Upper lobe of right lung (tissue), 1 donor: ENCODE measurements at regions not wholly inside any gene's neighbourhood (a gene's known extent, or its start where the extent isn't known, plus 50 kb on each side); places are given as distances from the start of the nearest gene placed in this dataset.
"Not testable (repeated sequence)": the region's sequence is repeated elsewhere in the genome, so short reads cannot be mapped to it uniquely, and the experiment has no call there.

Source experiments
- ATAC-seq: fragments of 200-7000 bp; cut with Tn5 transposase; one replicate; pipeline ENCODE4 v1.9.1; 2020; ENCODE audit warnings: mild to moderate bottlenecking, moderate library complexity
- DNase-seq: peaks from one replicate; pipeline ENCODE4 v3.0.0-alpha.2; 2020
- H3K27ac ChIP-seq: fragments of 200-600 bp; one replicate; pipeline ENCODE4 v1.8.0; 2022
- H3K27me3 ChIP-seq: fragments of 200-600 bp; one replicate; pipeline ENCODE4 v1.8.0; 2022; ENCODE audit warnings: mild to moderate bottlenecking
- H3K36me3 ChIP-seq: fragments of 200-600 bp; one replicate; pipeline ENCODE4 v1.8.0; 2022
- H3K4me1 ChIP-seq: fragments of 200-600 bp; one replicate; pipeline ENCODE4 v1.8.0; 2022
- H3K4me3 ChIP-seq: fragments of 200-600 bp; one replicate; pipeline ENCODE4 v1.8.0; 2022; ENCODE audit warnings: mild to moderate bottlenecking
- H3K9me3 ChIP-seq: fragments of 200-600 bp; one replicate; pipeline ENCODE4 v1.8.0; 2022
- CTCF ChIP-seq: fragments of 200-600 bp; IDR thresholded peaks from one replicate; pipeline ENCODE4 v1.8.0; 2022; ENCODE audit warnings: antibody characterized with exemption
- intact Hi-C: fragments of 100-400 bp; cut with DNase I; formaldehyde crosslinking; loops from one replicate; pipeline ENCODE4 v1.11.0; 2022
- donor health status: DM: no; HTN: yes; CAD: no; lungs with severe emphysema.

GRCh38 chr19:22515435-22515834 is 93.3 kb upstream of the ZNF98 start:
- H3K36me3 ChIP-seq: no peaks in the 10 kb centered on the region
- ATAC-seq (no peak), DNase-seq (peak; percentile 15)
- TF ChIP-seq CTCF: no peak
- no peak overlapping the region for H3K27ac ChIP-seq
- H3K9me3 ChIP-seq: no peaks in the 10 kb centered on the region
- no peak overlapping the region for H3K4me3 ChIP-seq
- no peaks in the 10 kb centered on the region for H3K27me3 ChIP-seq
- intact Hi-C loops: no loop called here
- H3K4me1 ChIP-seq: no peaks in the 10 kb centered on the region

- intact Hi-C loops: no loop called here
- no peak for ATAC-seq
- no peak for TF ChIP-seq CTCF
- H3K4me1 ChIP-seq: no peaks in the 10 kb centered on the region
- H3K9me3 ChIP-seq: peaks cover 8% of the 10 kb centered on the region
- no peak overlapping the region for H3K4me3 ChIP-seq
- H3K27me3 ChIP-seq: no peaks in the 10 kb centered on the region
- H3K36me3 ChIP-seq: no peaks in the 10 kb centered on the region
- no peak overlapping the region for H3K27ac ChIP-seq
- peak; percentile 10 for DNase-seq
Observed at GRCh38 chr19:22503524-22503923, 81.4 kb upstream of the ZNF98 start.

- no peak for TF ChIP-seq CTCF
- Histone ChIP-seq H3K4me1 (no peaks in the 10 kb centered on the region), H3K9me3 (peaks cover 8% of the 10 kb centered on the region), H3K4me3 (no peak overlapping the region), H3K27me3 (no peaks in the 10 kb centered on the region), H3K27ac (no peak overlapping the region), H3K36me3 (no peaks in the 10 kb centered on the region)
- intact Hi-C loops: no loop called here
- DNase-seq: peak; percentile 11
- ATAC-seq: no peak
Observed at GRCh38 chr19:22502766-22503165, 80.6 kb upstream of the ZNF98 start.

- H3K27ac ChIP-seq, H3K9me3 ChIP-seq, H3K4me3 ChIP-seq, intact Hi-C loops, H3K4me1 ChIP-seq, H3K27me3 ChIP-seq, ATAC-seq, H3K36me3 ChIP-seq: not testable (repeated sequence)
- DNase-seq: peak; percentile 59
Observed at GRCh38 chr19:22498831-22499430, 76.8 kb upstream of the ZNF98 start.

- TF ChIP-seq CTCF: no peak
Observed at GRCh38 chr19:22491746-22492145, 69.6 kb upstream of the ZNF98 start.

GRCh38 chr19:22483514-22483913 is 61.4 kb upstream of the ZNF98 start:
- DNase-seq, H3K4me1 ChIP-seq, H3K4me3 ChIP-seq, ATAC-seq, intact Hi-C loops, H3K27ac ChIP-seq, H3K36me3 ChIP-seq, H3K27me3 ChIP-seq: not testable (repeated sequence)
- peaks cover 24% of the 10 kb centered on the region for H3K9me3 ChIP-seq

More at GRCh38 chr19:22491746-22492145, 69.6 kb upstream of the ZNF98 start:
- no peak overlapping the region for H3K27ac ChIP-seq
- no peaks in the 10 kb centered on the region for H3K27me3 ChIP-seq
- no peaks in the 10 kb centered on the region for H3K36me3 ChIP-seq
- no peak for DNase-seq
- intact Hi-C loops: no loop called here
- H3K4me1 ChIP-seq: no peaks in the 10 kb centered on the region
- no peak for ATAC-seq
- peaks cover 11% of the 10 kb centered on the region for H3K9me3 ChIP-seq
- H3K4me3 ChIP-seq: no peak overlapping the region

- H3K4me3 ChIP-seq: no peak overlapping the region
- H3K36me3 ChIP-seq: no peaks in the 10 kb centered on the region
- no peak for DNase-seq
- peaks cover 86% of the 10 kb centered on the region for H3K9me3 ChIP-seq
- no peak for ATAC-seq
- intact Hi-C loops: no loop called here
- no peak for TF ChIP-seq CTCF
- H3K27me3 ChIP-seq: no peaks in the 10 kb centered on the region
- no peak overlapping the region for H3K27ac ChIP-seq
- H3K4me1 ChIP-seq: no peaks in the 10 kb centered on the region
Observed at GRCh38 chr19:22472180-22472637, 50.1 kb upstream of the ZNF98 start.
